GM19328 (cell line): ENCODE measurements at regions not wholly inside any gene's neighbourhood (a gene's known extent, or its start where the extent isn't known, plus 50 kb on each side); places are given as distances from the start of the nearest gene placed in this dataset.

ENCODE experiments used
- ATAC-seq: cut with Tn5 transposase; IDR thresholded peaks from one replicate; pipeline ENCODE4 v1.9.1; 2021; ENCODE audit warnings: mild to moderate bottlenecking, moderate library complexity; ENCODE audit not compliant: unreplicated experiment

- ATAC-seq: no peak
Observed at GRCh38 chr2:156837635-156838370, 401.6 kb downstream of the GPD2 start.

- ATAC-seq: no peak
Observed at GRCh38 chr2:156841321-156841720, 405.1 kb downstream of the GPD2 start.

GRCh38 chr2:156845806-156846558, 409.8 kb downstream of the GPD2 start:
- no peak for ATAC-seq

- no peak for ATAC-seq
Observed at GRCh38 chr2:156852210-156852609, 405.3 kb upstream of the GALNT5 start.

- no peak for ATAC-seq
Observed at GRCh38 chr2:156852681-156853080, 404.8 kb upstream of the GALNT5 start.

GRCh38 chr2:156864325-156864724, 393.2 kb upstream of the GALNT5 start:
- ATAC-seq: no peak

GRCh38 chr2:156864753-156865152, 392.8 kb upstream of the GALNT5 start:
- ATAC-seq: no peak

GRCh38 chr2:156867201-156867600, 390.3 kb upstream of the GALNT5 start:
- no peak for ATAC-seq

GRCh38 chr2:156874707-156875106, 382.8 kb upstream of the GALNT5 start:
- no peak for ATAC-seq

GRCh38 chr2:156883804-156884203, 373.7 kb upstream of the GALNT5 start:
- ATAC-seq: no peak

- ATAC-seq: no peak
Observed at GRCh38 chr2:156884216-156884615, 373.3 kb upstream of the GALNT5 start.

GRCh38 chr2:156890529-156891148, 366.9 kb upstream of the GALNT5 start:
- no peak for ATAC-seq

GRCh38 chr2:156891609-156892008, 365.9 kb upstream of the GALNT5 start:
- no peak for ATAC-seq

GRCh38 chr2:156892467-156893281, 364.8 kb upstream of the GALNT5 start:
- ATAC-seq: peak; percentile 45

GRCh38 chr2:156896294-156896693, 361.2 kb upstream of the GALNT5 start:
- ATAC-seq: peak; percentile 80

- ATAC-seq: no peak
Observed at GRCh38 chr2:156897548-156897947, 360.0 kb upstream of the GALNT5 start.

- no peak for ATAC-seq
Observed at GRCh38 chr2:156901373-156902031, 356.0 kb upstream of the GALNT5 start.

GRCh38 chr2:156903335-156903734, 354.2 kb upstream of the GALNT5 start:
- ATAC-seq: no peak

- ATAC-seq: no peak
Observed at GRCh38 chr2:156907806-156908205, 349.7 kb upstream of the GALNT5 start.

- peak; percentile 51 for ATAC-seq
Observed at GRCh38 chr2:156908825-156909224, 348.7 kb upstream of the GALNT5 start.

GRCh38 chr2:156909983-156910382, 347.5 kb upstream of the GALNT5 start:
- no peak for ATAC-seq
